ENCODE measurements at regions not wholly inside any gene's neighbourhood (a gene's known extent, or its start where the extent isn't known, plus 50 kb on each side); places are given as distances from the start of the nearest gene placed in this dataset.

- TF ChIP-seq FOS (IDR thresholded peaks at IDR 0.05; ENCODE audit: borderline replicate concordance, insufficient read depth, low read length) (no peak), MAX (IDR thresholded peaks at IDR 0.05; ENCODE audit: insufficient read depth, insufficient read length) (no peak), POLR2AphosphoS5 (IDR thresholded peaks at IDR 0.05; ENCODE audit: insufficient read depth, low read depth, low read length) (no peak), POLR2A (IDR thresholded peaks at IDR 0.05; ENCODE audit: low read depth, low read length) (no peak), CTCF (IDR thresholded peaks at IDR 0.05; ENCODE audit: extremely low read depth in 1 of 2, insufficient read depth in 1 of 2, low read depth in 1 of 2, low read length in 2 of 2) (no peak), MYC (IDR thresholded peaks at IDR 0.05; ENCODE audit: low read depth, low read length) (no peak), JUN (IDR thresholded peaks at IDR 0.05; ENCODE audit: borderline replicate concordance, insufficient read depth, insufficient read length, low read depth) (no peak), EZH2 (IDR thresholded peaks at IDR 0.05; ENCODE audit: borderline replicate concordance, low read depth, low read length, severe bottlenecking) (no peak), GATA2 (IDR thresholded peaks at IDR 0.05; ENCODE audit: insufficient read depth, insufficient read length, low read depth, low read length) (no peak)
- Histone ChIP-seq H3K27me3 (ENCODE audit: control insufficient read depth in 2 of 2, insufficient read depth in 2 of 2, low read length in 2 of 2) (no peaks in the 10 kb centered on the region), H3K9me3 (replicated peaks; ENCODE audit: control insufficient read depth, insufficient read depth, low read length) (peaks cover 2% of the 10 kb centered on the region), H2AFZ (ENCODE audit: low read depth, low read length) (no peak overlapping the region), H3K27ac (ENCODE audit: insufficient read depth, low read depth, low read length) (no peak overlapping the region), H4K20me1 (replicated peaks; ENCODE audit: control insufficient read depth, extremely low read depth, insufficient read depth, low read length) (no peaks in the 10 kb centered on the region), H3K9me1 (replicated peaks; ENCODE audit: control insufficient read depth, extremely low read depth, insufficient read depth, low read length) (no peaks in the 10 kb centered on the region), H3K4me3 (replicated peaks in 1 of 3; ENCODE audit: insufficient read depth in 1 of 3, low read depth in 1 of 3, low read length in 3 of 3) (no peak overlapping the region), H3K4me2 (ENCODE audit: insufficient read depth, low read length) (no peak overlapping the region), H3K4me1 (ENCODE audit: control insufficient read depth, extremely low read depth, insufficient read depth, low read length) (no peaks in the 10 kb centered on the region), H3K79me2 (ENCODE audit: control insufficient read depth, insufficient read depth, low read length) (no peaks in the 10 kb centered on the region), H3K36me3 (ENCODE audit: control insufficient read depth in 2 of 2, extremely low read depth in 1 of 2, insufficient read depth in 2 of 2, low read length in 2 of 2) (no peaks in the 10 kb centered on the region), H3K9ac (replicated peaks; ENCODE audit: extremely low read depth, insufficient read depth, low read length) (no peak overlapping the region)
- ChIA-PET POLR2A (no interaction called here), CTCF (no interaction called here)
- DNase-seq (ENCODE audit: low read depth, low spot score) (no peak), FAIRE-seq (no peak)
- intact Hi-C loops (cut with micrococcal nuclease) (no loop called here), dilution Hi-C loops (cut with MboI; ENCODE audit: extremely low pct_ligation_motif_present, low sequenced_read_pairs) (no loop called here)
- BruUV-seq (replicated peaks), result no TSS peak
These were observed 97.6 kb downstream of the RBFOX3 start for GRCh38 chr17:79513206-79513605.
